ENCODE measurements at regions not wholly inside any gene's neighbourhood (a gene's known extent, or its start where the extent isn't known, plus 50 kb on each side); places are given as distances from the start of the nearest gene placed in this dataset.
A peak's percentile ranks its signal among the peaks of the same experiment; 100 is the strongest.
"Not testable (repeated sequence)": the region's sequence is repeated elsewhere in the genome, so short reads cannot be mapped to it uniquely, and the experiment has no call there.

DNA sequence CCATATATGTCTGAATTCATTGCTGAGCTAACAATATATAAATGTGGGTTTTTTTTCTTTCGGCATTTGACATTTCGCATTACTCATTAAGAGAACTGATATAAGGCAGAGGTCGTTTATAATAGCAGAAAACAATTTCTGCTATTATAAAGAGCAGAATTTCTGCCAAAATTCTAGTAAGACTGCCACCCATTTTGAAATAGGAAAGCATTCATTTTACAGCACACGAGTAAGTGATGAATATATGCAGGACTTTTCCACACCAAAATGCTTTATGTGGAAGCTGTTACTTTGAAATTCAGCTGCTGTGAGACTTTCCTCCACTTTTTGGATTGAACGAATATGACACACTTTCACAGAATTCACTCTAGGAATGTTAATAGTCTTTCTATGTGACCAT lies 610.9 kb upstream of the MAN1A1 start:
- DNase-seq (ENCODE audit: low read depth) = no peak

DNA sequence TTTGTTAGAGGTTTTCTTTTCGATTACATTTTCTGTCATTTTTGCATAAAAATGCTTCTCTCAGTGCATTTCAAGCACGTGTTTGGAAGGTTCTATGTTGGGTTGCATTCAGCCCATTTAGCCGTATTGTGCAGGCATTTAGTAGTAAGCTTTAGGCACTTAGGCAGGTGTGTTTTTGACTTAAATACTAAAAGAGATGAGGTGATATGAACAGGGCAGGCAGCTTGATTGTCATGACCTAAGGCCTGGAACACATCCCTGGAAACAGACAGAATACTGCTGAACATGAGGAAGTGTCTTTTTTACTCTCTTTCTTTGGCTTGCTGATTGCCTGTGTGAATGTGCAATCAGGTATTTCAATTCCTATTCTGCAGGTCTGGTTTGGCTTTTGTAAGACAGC lies 610.5 kb upstream of the MAN1A1 start:
- no peak for DNase-seq (ENCODE audit: low read depth)

DNA sequence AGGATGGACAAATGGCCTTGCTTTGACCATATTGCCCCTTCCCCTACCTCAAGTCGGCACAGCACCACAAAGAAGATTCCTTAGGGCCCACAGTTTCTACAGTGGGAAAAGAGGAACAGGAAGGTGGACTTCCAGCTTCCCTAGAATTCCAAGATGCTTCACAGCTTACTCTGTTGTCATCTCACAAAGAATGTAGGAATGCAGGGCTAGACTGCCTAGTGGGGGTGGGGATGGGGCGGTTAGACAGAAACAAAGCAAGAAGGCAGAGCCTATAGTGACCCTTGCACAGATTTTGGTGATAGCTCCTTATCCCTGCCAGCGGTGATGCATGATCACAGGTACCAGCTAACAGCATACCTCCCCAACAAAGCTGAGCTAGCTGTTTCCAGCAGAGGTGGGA lies 607.6 kb upstream of the MAN1A1 start:
- no peak for DNase-seq (ENCODE audit: low read depth)

DNA sequence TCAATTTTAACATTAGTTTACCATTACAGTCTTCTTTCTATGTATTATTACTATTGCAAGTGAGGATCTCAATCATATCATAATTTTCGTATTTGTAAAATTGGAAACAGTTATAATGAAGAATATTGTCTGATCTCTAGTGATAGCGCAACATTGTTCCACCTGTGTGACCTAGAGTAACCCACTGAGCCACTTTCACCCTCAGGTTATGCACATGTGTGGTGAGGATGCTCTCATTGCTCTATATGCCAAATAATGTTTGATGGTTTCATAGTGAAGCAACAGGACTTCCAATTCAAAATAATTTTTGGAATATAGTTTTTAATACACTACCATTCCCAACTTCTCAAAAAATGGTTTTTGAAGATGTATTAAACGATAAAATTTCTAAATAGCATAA lies 603.1 kb upstream of the MAN1A1 start:
- no peak for DNase-seq (ENCODE audit: low read depth)

DNA sequence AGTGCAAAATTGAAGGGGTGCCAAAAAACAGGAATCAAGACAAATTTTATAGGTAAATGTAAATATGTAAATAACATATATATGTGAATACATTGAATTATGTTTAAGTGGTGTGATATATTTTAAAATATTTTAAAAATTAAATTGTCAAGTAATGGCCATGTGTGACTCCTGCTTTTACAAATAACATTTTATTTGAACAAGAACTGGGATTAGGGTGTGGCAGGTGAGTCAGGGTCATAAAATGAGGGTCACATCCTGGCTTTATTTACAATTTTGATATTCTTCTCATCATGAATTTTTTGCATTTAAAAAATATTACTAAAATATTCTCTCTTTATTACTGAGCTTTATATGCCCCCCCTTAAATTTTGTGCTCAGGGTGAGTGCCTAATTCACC lies 601.1 kb upstream of the MAN1A1 start:
- DNase-seq (ENCODE audit: low read depth) = no peak

DNA sequence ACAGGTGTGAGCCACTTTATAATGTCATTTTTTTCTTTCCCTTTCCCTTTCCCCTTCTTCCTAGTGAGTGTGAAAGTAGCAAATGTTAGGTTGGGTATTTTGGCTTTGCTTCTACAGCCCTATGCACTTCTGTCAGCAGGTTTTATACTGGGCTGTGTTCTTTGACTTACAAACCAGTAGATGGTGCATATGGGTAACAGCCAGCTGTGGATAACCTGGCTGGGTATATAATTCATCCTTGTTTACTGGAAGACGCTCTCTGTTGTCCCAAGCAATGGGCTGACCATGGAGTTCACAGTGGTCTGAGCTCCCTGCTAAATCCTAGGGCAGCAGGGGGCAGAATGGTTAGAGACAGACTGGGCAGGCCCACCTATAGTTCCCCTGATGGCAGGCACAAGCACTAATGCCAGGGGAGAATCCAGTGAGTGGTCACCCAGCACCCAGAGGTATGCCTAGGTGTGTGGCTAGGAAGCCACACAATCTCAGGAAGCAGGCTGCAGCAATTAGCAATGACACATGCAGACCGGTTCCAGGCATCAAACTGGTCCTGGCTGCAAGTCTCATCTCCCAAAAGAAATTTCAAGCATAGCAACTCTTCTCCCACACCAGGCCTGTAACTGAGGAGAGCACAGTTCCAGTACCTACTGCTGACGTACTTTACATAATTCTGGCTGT lies 592.7 kb upstream of the MAN1A1 start:
- DNase-seq (ENCODE audit: low read depth) = no peak

DNA sequence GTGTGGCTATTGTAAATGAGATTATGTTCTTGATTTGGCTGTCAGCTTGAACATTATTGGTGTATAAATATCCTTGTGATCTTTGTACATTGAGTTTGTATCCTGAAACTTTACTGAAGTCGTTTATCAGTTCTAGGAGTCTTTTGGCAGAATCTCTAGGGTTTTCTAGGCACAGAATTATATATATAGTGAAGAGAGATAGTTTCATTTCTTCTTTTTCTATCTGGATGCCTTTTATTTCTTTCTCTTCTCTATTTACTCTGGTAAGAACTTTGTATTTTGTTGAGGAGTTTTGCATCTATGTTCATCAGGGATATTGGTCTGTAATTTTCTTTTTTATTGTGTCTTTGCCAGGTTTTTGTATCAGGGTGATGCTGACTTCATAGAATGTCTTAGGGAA lies 589.2 kb upstream of the MAN1A1 start:
- no peak for DNase-seq (ENCODE audit: low read depth)

DNA sequence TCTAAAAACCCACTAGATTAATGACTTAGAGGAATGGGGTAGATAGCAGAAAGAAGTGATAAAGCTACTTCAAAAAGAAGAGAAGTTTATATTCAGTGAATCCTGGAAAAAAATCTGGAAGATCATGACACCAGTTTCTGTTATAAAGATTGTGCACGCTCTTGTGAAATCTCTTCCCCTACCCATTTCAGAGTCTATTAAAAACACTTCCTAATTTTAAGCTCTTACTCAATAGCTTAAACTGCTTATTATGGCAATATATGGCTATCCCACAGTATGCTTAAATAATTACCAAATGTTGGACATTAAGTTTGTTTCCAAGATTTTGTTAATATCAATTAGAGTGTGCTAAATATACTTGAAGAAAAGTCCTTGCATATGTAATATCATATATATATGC lies 585.3 kb upstream of the MAN1A1 start:
- no peak for DNase-seq (ENCODE audit: low read depth)

DNA sequence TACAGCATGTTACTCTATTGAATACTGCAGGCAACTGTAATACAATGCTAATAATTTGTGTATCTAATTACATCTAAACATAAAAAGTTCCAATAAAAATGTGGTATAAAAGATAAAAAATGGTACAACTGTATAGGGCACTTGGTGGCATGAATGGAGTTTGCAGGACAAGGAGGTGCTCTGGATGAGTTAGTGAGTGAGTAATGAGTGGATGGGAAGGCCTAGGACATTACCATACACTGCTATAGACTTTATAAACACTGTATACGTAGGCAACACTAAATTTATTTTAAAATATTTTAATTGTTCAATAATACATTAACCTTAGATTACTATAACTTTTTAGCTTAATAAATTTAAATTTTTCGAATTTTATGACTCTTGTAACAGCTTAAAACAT lies 579.6 kb upstream of the MAN1A1 start:
- DNase-seq (ENCODE audit: low read depth) = no peak

DNA sequence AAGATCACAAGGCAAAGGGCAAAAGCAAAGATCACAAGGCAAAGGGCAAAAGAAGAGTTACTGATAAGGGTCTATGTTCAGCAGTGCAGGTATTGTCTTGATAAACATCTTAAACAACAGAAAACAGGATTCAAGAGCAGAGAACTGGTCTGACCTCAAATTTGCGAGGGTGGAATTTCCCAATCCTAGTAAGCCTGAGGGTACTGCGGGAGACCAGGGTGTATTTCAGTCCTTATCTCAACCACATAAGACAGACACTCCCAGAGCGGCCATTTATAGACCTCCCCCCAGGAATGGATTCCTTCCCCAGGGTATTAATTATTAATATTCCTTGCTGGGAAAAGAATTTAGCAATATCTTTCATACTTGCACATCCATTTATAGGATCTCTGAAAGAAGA lies 575.3 kb upstream of the MAN1A1 start:
- not testable (repeated sequence) for DNase-seq (ENCODE audit: low read depth)

DNA sequence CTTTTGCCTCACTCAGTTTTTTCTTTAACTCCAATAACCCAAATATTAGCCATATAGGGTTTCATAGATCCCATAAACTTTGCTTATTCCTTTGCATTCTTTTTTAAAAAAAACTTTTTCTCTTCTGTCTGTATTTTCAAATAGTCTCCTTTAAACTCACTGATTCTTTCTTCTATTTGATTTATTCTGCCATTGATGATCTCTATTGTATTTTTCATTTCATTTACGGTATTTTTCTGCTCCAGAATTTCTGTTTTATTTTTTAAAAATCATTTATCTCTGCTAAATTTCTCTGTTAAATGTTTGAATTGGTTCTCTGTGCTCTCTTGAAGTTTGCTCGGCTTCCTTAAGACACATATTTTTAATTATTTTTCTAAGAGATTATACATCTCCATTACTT lies 573.3 kb upstream of the MAN1A1 start:
- DNase-seq (ENCODE audit: low read depth) = no peak

DNA sequence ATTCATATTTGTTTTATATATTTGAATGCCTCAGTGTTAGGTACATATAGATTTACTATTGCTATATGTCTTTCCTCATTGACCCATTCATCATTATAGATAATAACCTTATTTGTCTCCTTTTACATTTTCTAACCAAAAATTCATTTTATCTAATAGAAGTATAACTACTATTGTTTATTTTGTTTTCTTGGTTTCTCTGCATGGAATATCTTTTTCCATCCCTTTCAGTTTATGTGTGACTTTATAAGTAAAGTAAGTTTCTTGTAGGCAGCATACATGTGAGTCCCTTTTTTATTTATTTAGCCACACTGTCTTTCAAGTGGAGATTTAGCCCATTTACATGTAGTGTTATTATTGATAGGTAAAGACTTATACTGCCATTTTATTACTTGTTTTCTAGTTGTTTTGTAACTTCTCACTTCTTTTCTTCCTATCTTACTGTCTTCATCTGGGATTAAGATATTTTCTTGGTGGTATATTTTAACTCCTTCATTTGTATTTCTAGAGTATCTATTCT lies 572.0 kb upstream of the MAN1A1 start:
- no peak for DNase-seq (ENCODE audit: low read depth)

DNA sequence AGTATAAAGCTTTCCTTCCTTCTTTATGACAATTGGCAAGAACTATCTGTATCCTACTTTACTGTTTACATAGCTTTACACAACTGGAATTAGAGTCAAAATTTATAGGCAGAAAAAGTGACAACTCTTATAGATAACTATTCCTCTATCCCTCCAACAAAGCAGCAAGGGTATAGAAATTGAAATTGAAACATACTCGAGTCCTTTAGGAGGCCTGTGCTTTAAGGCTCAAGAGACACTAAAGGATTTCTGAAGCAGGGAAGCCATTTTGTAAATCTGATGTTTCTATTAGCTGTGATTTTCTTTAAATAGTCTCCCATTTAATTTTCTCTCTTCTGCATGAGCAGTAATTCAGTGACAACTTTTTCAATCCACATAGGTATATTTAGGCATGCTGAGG lies 567.6 kb upstream of the MAN1A1 start:
- no peak for DNase-seq (ENCODE audit: low read depth)

DNA sequence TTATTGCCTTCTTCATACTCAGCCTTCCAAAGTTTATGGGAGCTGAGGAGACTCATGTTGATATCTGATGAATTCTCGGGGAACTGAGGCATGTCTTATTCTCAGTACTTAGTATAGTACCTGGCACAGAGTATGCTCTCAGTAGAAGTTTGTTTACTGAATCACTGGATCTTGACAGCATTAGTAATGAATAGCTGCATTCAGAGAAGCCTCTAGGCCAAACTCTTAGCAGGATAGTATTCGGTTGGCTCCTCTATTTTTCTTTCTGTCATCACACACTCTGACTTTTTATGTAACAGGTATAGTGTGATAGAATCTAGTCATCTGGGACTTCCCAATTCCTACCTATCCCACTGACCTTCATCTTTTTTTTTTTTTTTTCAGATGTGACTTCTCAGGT lies 566.4 kb upstream of the MAN1A1 start:
- no peak for DNase-seq (ENCODE audit: low read depth)

DNA sequence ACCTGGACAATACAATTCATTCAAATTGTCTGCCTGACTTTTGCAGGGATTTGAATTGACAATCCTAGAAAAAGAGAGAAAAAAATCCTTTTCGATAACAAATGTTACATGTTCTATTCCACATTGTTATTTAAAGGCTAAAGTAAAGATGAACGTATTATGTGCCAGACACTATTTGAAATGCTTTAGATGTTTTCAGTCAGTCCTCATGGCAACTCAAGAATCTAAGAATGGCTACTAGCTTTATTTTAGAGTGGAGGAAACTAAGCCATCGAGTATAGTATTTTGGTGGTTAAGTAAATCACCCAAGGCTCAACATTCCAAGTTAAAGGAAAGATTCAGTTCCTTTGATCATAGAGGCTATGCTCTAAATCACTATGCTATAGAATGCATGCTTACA lies 558.6 kb upstream of the MAN1A1 start:
- DNase-seq (ENCODE audit: low read depth) = no peak

DNA sequence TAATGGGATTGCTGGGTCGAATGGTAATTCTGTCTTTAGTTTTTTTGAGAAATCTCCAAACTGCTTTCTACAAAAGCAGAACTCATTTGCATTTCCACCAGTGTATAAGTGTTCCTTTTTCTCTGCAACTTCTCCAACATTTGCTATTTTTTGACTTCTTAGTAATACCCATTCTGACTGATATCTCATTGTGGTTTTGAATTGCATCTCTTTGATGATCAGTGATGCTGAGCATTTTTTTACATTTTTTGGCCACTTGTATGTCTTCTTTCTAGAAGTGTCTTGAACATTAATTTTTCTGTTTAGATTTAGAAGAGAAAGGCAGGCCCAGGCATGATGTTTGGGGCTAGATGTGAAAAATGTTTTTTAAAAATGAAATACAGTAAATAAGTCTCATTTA lies 553.1 kb upstream of the MAN1A1 start:
- no peak for DNase-seq (ENCODE audit: low read depth)

DNA sequence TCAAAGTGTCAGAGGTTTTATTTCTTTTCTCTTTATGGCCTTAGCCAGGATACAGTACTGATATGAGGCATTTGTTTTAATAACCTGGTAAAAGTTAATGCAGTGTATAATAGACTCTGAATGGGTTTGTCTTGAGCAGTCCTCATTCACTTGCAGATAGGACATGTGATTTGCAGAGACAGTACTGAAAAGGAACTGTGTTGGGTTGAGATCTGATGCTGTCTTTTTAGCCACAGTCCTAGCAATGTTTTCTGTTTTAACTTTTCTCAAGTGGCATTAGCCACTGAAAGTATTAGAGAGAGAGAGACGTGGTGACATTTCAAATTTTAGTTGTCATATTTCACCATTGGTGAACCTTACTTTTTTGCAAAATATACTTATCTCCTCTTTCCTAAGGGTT lies 547.2 kb upstream of the MAN1A1 start:
- no peak for DNase-seq (ENCODE audit: low read depth)

DNA sequence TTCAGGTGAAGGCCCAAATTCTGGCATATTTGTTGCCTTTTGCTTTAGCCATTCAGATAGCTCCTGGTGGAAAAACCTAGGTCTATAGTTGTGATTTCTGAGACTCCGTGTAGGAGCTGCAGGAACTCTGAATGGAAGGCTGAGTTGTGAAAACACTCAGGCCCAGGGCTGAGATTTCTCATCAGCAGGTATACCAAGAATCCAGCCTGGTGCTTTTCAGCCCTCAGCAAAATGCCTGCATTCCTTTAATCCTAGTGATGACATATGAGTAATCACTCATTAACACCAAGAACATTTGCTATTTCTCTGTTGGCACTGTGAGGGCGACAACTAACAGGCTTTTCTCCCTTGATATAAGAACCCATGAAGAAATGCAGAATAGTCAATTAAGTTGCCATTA lies 546.1 kb upstream of the MAN1A1 start:
- no peak for DNase-seq (ENCODE audit: low read depth)

DNA sequence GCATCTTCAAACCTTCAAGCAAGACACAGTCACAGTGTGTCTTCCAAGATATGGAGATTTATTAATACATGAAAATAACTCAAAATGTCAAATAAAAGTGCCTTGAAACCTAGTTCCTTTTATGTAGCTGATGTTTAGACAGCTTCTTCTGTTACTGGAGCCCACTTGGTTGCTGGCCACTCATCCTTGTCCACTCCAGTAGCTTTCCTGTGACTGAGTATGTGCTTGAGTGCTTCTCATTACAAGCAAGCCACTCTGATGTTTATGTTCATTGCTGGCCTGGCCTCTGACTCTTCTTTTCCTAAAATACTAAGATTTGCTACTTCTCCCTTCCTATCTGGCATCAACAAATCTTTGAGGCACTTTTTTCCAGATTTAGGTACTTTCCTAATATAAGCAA lies 545.2 kb upstream of the MAN1A1 start:
- no peak for DNase-seq (ENCODE audit: low read depth)

DNA sequence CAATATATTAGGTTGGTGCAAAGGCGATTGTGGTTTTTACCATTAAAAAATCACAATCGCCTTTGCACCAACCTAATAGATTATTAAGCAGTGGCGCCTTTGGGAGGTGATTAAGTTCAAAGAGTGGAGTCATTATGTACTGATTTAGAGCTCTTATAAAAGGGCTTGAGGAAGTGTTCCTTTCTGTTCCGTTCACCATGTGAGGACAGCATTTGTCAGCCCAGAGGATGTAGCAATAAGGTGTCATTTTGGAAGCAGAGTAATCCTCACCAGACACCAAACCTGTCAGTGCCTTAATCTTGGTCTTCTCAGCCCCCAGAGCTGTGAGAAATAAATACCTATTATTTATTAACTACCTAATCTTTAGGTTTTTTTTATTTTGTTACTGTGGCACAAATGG lies 542.1 kb upstream of the MAN1A1 start:
- no peak for DNase-seq (ENCODE audit: low read depth)

DNA sequence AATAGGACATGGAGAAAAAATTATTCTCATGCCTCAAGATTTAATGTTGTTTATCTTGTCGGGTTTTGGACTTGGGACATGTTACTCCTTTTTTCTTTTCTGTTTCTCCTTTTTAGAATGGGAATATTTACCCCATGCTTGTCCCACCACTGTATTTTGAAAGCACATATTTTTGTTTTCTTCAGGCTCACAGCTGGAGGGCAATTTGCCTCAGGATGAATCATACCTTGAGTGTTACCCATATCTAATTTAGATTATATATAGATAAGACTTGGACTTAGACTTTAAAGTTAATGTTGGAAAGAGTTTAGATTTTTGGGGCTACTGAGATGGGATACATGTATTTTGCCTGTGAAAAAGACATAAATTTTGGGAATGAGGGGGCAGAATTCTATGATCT lies 541.6 kb upstream of the MAN1A1 start:
- DNase-seq (ENCODE audit: low read depth) = peak; percentile 39

DNA sequence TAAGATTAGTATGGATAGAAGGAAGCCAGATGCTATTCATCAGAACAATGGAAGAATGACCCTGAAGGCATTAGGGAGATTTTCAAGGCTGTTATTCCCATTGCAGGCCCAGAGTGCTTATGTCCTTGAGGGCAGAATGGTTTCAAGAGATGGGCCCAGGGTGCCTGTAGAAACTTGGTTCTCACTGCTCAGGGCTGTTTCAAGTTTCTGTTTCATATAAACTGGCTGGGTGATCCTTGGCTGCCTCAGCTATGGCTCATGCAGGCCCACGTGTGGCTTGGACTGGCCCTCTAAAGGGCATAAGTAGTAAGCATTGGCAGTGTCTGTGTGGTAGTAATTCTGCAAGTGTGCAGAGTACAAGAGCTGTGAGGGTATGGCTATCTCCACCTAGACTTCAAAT lies 540.9 kb upstream of the MAN1A1 start:
- DNase-seq (ENCODE audit: low read depth) = peak; percentile 24

DNA sequence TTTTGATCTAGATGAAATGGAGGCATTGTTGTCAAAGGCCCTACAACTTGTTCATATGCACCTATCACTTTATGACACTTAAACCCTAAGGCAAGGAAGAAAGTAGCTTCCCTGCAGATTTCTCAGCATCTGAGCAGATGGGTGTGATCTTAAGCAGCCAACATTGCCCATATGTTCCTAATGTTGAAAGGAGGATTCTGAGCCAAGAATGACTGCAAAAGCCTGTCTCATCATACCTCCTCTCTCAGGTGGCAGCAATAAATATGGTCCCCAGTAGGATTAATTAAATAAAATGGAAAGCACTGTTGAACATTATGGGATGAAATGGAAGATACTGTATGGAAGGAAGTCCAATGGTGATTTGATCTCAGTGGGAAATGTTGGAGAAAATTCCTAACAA lies 538.1 kb upstream of the MAN1A1 start:
- DNase-seq (ENCODE audit: low read depth) = no peak

DNA sequence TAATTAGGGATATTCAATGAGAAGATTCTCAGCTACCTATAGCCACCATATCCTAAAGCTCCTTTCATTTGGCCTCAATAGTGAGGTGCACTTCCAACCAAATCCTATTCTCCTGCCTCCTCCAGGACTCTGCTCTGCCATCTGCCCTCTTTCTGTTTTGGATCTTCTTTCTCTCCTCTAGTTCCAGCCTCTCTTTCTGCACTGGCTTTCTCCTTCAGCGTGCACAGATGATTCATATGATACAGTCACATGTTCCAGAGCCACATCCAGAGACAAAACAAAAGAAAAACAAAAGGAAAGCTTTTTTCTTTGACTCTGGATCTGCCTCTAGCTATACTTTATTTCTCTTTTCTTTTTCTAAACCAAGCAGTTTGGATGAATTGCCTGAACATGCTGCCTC lies 531.9 kb upstream of the MAN1A1 start:
- peak; percentile 71 for DNase-seq (ENCODE audit: low read depth)
